GM12872 (cell line): ENCODE measurements at regions not wholly inside any gene's neighbourhood (a gene's known extent, or its start where the extent isn't known, plus 50 kb on each side); places are given as distances from the start of the nearest gene placed in this dataset.

Experiments
- CTCF ChIP-seq: IDR thresholded peaks from 3 replicates; pipeline ENCODE4 v1.5.1; 2011; ENCODE audit warnings: low read depth, mild to moderate bottlenecking, low read length, moderate library complexity; ENCODE audit not compliant: insufficient read depth

GRCh38 chr3:27596334-27596841 lies 112.2 kb upstream of the SLC4A7 start:
- TF ChIP-seq CTCF = no peak

- TF ChIP-seq CTCF = no peak
These were observed 110.0 kb upstream of the SLC4A7 start for GRCh38 chr3:27594096-27594690.

- TF ChIP-seq CTCF = no peak
These were observed 109.0 kb upstream of the SLC4A7 start for GRCh38 chr3:27593173-27593572.

GRCh38 chr3:27591312-27592210 lies 107.4 kb upstream of the SLC4A7 start:
- no peak for TF ChIP-seq CTCF

- no peak for TF ChIP-seq CTCF
These were observed 106.5 kb upstream of the SLC4A7 start for GRCh38 chr3:27590437-27591298.

- TF ChIP-seq CTCF = no peak
These were observed 105.6 kb upstream of the SLC4A7 start for GRCh38 chr3:27589795-27590194.

GRCh38 chr3:27585429-27585828 lies 101.2 kb upstream of the SLC4A7 start:
- TF ChIP-seq CTCF = no peak
